B cell (primary cell): ENCODE measurements at regions not wholly inside any gene's neighbourhood (a gene's known extent, or its start where the extent isn't known, plus 50 kb on each side); places are given as distances from the start of the nearest gene placed in this dataset.

ENCODE experiments used
- CTCF ChIP-seq: fragments of 200-600 bp; IDR thresholded peaks from one replicate; pipeline ENCODE4 v1.8.0; 2022; ENCODE audit warnings: antibody characterized with exemption, mild to moderate bottlenecking
- EZH2 ChIP-seq: IDR thresholded peaks from 2 replicates; pipeline ENCODE4 v1.6.1; 2012; ENCODE audit warnings: borderline replicate concordance, low read depth, mild to moderate bottlenecking, moderate library complexity, low read length; ENCODE audit not compliant: insufficient read depth, poor library complexity, severe bottlenecking

- TF ChIP-seq CTCF: no peak
- TF ChIP-seq EZH2: no peak
Measured at GRCh38 chr3:23103764-23104163, 99.4 kb upstream of the UBE2E2 start.
